ELF-1 (cell line): ENCODE measurements at regions not wholly inside any gene's neighbourhood (a gene's known extent, or its start where the extent isn't known, plus 50 kb on each side); places are given as distances from the start of the nearest gene placed in this dataset.

ENCODE experiments used
- DNase-seq: peaks from one replicate; pipeline ENCODE4 v3.0.0-alpha.2; 2016; ENCODE audit warnings: low read depth, low spot score

DNA sequence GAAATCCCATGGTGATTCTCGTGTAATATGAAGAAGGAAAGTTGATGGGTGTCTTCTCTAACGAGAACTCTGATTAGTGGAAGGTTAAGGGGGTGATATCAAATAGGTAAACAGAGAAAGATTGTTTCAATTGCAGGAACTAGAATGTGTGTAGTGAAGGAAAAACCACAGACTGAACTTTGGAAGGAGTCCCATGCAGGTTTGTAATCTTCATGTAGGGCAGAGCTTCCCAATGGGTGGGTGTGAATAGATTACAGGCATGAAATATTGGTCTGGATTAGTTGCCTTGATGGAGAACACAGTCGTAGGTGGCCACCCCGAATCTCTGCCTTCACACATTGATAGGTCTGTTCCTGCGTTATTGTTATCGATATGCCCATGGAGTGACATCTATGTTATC is 295.5 kb downstream of the KCNRG start:
- no peak for DNase-seq

DNA sequence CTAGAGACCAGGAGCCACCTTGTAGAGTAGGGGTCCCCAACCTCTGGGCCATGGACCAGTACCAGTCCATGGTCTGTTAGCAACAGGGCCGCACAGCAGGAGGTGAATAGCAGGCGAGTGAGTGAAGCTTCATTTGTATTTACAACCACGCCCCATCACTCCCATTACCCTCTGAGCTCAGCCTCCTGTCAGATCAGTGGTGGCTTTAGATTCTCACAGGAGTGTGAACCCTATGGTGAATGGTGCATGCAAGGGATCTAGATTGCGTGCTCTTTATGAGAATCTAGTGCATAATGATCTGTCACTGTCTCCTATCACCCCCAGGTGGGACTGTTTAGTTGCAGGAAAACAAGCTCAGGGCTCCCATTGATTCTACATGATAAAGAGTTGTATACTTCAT is 303.6 kb downstream of the KCNRG start:
- DNase-seq = peak; percentile 20

DNA sequence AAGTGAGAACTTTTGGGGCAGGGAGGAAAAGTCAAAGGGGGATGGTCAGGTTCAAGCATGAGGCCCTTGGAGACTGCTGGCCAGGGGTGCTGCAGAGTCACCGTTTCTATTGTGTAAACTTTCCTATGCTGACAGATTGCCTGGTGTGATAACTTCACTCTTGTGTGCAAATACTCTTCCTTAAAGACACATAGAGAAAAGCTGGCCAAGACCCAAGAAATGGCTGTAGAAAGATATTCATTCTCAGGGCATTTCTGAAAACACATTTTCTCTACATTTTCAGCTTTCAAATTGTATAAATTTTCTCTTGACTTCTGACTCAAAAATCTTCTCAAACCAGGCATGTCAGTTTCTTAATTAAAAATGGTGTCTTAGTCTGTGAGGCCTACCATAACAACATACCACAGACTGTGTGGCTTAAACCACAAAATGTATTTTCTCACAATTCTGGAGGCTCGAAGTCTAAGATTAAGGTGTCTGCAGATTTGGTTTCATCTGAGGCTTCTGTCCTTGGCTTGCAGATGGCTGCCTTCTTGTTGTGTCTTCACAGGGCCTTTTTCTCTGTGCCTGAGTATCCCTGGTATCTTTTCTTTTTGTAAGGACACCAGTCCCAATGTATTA is 304.5 kb downstream of the KCNRG start:
- DNase-seq = no peak

DNA sequence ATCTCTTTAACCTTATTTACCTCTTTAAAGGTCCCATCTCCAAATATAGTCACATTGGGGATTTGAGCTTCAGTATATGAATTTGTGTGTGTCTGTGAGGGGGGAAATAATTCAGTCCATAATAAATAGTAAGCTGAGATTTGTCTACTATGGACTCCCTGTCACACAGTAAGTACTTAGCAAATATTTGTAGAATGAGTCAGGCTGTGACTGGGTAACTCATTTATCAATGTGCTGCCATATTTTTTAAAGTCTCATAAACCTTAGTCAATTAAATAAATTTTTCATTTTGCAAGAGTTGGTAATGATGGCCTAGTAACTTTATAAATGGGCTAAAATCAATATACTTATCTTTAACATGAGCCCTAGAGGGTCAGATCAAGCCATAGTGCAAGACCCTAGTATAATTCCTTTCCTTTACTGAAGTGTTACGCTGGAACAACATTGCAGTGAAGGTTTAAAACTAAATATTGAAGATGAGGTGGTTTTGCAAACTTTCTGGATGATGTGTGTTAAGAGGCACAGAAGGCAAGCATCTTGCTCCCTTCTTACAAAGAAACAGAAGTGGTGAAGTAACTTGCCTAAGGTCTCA is 305.1 kb downstream of the KCNRG start:
- no peak for DNase-seq

DNA sequence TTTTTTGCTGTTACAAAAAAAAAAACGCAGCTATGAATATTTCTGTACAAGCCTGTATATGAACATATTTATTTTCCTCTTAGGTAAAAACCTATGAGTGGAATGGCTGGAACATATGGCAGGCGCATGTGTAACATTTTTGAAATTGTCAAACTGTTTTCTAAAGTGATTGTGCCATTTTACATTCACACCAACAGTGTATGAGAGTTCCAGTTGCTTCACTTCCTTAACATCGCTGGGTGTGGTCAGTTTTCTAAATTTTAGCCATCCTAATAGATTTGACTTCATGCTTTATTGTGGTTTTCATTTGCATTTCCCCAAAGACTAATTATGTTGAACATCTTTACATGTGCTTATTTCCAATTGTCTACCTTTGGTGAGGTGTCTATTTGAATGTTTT is 306.8 kb downstream of the KCNRG start:
- DNase-seq = no peak

DNA sequence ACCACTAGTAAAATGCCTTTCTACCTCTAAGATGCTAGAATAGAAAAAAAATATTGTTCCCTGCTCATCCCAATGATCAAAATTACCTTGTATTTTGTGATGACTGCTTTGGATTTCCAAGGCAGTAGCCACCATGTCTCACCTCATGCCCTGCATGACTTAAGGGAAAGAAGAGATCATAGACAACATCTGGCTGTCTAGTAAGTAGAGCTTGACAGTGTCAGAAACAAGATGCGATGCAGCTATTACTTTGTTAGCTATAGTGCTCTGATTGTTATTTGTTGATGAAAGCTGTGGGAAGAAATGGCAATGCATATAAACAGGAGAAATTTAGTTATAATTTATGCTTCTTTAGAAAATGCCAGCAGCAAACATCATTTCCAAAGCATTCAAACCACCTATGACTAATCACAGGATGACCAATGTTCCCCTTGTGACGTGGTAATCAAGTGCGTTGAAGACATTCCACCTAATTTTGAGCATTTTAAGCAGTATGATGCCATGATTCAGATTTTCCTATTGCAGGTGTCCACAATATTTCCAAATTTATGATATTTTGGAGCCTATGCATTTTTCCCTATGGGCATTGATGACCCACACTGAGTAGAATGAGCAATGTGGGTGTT is 308.3 kb downstream of the KCNRG start:
- no peak for DNase-seq

DNA sequence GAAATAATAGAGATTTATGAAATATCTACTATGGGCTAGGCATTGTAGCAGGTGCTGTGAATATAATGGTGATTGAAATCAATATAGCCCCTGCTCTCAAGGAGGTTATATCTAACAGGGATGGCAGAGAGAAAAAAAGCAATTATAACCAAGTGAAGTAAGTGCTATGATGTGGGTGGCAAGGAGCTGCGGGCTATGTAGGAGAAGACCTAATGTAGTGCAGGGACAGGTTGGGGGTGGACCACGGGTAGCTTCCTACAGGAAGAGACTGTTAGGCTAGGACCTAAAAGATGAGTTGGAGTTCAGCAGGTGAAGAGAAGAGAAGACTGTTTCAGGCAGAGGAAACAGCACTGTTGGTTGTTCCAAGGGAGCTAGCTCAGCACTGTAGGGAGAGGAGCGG is 311.0 kb downstream of the KCNRG start:
- DNase-seq = no peak

DNA sequence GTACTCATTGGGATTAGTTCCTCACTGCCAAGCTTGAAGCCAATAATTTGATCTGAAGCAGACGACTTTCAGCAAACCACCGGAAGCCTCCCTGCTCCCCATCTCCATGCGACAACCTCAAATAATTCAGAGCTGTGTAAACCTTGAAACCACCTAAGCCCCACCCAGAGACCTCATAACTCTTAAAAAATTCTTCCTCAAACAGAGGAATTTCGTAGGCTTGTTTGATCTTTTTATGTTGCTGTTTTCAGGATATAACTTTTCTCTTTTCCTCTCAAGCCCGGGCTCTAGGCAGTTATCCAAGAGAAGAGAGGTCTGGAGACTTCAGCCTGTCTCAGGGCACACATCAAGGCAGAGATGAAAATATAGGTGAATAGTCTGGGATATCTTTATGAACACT is 311.6 kb downstream of the KCNRG start:
- no peak for DNase-seq

DNA sequence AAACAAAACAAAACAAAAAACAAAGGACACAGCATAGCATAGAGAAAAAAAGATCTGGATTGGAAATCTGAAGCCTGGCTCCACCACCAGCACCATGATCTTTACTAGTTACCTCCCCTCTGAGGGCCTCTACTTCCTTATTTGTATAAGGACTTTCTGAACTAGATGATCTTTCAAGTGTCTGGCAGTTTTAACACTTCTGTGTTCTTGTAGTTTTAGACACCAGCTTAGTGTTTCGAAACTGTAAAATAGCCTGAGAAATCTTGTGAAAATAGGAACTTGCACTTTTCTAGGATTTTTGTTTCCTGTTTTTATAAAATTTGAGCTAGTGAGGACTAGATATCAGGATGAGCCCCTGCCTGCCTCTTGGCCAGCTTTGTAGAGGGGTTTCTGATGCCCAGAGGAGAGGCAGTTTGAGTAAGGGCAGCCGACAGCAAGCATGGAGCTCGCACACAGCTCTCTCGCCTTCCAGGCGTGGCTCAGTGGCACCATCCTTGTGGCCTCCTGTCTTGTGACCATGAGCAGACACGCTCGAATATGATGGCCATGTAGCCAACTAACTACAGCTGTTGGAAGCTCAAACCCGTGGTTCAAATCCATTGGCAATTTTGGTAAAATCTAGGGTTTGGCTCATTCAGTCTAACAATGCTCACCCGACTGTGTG is 319.0 kb downstream of the KCNRG start:
- no peak for DNase-seq

DNA sequence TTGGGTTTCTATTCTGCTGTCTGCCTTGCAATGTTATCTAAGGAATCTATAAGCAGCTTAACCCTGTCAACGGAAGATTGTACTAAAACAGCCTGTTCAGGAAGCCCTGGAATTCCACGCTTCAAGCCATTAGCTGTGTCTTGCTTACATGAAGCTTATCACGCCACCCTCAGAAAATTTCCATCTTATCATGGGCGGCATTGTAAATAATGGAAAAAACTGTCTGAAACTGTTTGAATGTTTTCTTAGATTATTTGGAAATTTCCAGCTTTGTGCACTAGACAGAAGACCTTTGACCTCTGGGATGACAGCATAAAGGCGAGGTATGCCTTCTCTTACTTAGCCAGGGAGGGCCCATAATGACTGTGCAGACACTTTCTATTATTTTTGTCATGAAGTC is 319.7 kb downstream of the KCNRG start:
- DNase-seq = no peak

DNA sequence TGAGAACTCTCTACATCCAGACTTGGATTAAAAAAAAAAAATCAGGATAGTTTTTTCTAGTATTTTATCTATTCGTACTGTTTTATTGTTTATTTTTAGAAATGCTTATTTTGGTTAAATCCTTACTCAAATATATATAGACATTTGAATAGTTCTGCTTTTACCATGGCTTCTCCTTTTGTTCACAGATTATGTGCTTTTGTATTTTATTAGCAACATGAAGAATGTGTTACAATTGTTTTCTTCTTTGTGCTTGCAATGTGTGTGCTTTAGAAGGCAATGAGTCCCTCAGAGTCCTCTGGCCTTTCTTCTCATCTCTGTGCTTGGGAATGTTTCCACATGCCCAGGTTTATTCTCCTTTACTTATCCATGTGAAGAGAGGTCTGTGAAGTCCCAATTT is 324.0 kb downstream of the KCNRG start:
- DNase-seq = no peak

DNA sequence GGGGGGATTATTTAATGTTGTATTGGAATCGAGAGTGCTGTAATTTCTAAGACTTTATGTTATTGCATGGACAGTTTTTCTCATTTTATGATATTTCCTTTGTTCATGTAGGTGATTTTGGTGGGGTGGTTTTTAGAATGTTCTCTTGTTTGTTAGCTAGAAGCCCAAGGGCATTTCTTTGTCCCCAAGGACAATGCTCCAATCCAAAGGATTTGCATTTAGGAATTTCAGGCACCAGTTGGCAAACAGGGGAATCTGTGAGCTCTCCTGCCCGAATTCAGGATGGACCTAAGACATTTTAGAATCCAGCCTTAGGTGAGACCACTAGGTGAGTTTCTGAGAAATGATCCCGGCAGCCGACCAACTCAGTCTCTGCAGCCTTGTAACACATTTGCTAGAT is 324.9 kb downstream of the KCNRG start:
- peak; percentile 29 for DNase-seq

DNA sequence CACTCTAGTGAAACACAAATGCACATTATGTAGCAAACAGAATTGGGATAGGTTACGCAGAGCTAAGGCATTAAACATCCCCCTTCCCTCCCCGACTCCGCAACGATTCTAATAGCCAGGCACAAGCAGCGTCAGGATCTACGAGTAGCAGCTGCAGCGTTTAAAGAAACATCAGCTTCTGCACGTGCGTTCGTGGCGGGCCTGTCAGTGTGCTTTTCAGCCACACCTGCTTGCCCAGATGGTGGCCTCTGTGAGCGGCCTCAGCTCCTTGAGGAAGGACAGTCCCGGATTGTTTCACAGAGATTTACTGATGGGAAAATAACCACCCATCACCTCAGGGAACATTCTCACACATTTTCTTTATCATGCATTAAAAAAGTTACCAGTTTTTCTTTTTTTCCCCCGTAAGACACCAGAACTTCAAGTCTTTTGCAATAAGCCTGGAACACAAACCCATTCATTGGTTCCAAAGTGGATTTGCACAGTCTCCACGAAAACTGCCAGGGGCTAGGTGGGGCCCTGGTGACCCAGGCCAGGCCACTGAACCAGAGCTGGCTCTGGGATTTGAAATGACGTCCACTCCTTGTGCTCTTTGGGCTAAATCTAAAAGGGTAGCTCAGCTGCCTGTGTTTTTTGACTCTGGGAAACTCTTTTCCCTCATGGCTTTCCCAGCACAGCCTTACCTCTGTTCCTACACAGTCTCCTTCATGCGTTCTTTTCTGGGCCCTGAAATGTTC is 325.5 kb downstream of the KCNRG start:
- DNase-seq = peak; percentile 25

DNA sequence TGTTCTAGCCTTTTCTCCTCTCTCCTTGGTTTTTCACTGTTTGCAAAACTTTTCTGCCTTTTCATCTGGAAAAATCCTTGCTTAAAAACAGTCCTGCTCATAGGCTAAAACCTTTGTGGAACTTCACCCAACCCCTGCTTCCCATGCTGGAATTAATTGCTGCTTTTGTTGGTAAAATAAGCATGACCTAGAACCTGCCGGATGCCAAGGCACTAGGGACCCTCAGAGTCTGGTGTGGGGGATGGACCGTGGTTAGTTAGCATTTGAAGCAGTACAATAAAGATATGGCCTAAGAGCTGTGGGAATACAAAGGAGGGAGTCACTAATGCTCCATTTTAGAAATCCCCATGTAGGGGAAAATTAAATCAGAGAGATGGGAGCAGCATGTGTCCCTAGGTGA is 326.3 kb downstream of the KCNRG start:
- DNase-seq = no peak

DNA sequence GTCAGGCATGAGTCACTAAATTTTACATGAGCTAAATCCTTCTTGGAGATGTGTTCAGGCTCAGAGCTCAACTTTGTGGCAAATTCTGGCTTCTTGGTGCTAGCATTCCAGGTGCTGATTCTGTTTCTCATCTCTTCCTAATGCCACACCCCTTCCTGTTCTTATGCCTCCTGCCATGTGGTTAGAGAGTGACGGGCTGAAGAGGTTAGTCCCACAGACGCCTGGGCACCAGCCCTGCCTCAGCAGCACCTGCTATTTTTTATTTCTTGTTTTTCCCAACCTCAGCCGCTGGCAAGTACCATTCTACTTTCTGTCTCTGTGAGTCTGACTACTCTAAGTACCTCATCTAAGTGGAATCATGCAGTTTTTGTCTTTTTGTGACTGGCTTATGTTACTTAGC is 329.5 kb downstream of the KCNRG start:
- DNase-seq = no peak

DNA sequence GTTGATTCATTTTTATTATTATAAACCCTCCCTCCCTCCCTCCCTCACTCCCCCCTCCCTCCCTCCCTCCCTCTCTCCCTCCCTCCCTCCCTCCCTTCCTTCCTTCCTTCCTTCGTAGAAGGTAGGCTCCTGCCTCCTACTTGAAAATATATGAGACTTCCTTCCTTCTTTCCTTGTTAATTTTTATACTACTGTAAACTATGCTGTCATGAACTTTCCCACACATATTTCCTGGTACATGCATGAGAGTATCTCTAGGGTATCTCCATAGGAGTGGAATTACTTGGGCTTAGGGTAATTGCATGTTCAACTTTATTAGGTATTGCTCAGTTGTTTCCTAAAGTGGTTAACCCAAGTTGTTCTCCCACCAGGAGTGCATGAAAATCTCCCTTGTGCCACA is 330.6 kb downstream of the KCNRG start:
- DNase-seq = no peak

DNA sequence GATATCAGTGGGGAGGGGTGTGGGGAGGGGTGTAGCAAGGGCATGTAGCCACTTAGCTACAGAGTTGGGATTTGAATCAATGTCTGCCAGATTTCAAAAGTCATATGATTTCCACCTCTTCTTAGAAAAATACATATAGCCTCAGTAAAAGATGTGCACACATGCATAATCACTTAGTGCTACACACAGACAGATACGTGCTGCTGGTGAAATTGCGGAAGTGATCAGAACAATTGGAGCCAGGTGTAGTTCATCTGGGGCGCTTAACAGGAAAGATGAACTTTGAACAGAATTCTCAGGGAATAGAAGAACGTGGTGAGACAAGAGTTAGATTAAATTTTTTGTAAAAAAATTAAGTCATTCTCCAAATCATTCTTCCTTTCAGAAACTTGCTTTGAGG is 333.1 kb downstream of the KCNRG start:
- DNase-seq = no peak

DNA sequence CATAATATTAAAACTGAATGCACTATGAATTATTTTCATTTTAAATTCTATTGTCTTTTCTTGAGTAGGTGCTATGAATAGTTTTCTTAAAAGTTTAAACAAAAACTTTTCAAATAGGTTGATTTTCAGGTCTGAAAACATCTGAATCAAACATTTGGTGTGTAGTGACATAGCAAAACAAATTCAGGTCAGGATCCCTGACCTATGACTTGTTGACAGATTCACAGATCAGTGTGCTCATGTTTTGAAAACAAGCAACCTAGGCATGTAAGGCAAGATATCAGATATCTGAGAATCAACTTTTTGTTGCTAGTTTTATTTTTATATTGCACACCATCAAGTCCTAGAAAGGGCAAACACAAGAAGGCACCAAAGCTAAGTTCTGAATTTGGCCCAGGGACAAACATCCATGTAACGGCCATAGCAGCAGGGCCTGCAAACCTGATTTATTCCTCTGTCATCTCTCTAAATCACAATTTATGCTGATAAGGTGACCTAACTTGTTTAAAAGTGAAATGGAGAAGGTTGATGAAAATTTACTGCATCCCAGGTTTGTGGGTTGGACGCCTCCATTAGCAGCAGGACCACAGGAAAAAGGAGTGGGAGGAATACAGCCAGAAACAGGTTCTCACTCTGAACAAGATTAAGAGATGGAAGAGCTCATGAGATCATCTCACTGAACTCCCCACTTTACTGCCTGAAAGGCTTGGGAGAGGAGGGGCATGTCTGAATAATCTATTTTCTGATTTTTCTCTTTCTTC is 337.7 kb downstream of the KCNRG start:
- DNase-seq = no peak

DNA sequence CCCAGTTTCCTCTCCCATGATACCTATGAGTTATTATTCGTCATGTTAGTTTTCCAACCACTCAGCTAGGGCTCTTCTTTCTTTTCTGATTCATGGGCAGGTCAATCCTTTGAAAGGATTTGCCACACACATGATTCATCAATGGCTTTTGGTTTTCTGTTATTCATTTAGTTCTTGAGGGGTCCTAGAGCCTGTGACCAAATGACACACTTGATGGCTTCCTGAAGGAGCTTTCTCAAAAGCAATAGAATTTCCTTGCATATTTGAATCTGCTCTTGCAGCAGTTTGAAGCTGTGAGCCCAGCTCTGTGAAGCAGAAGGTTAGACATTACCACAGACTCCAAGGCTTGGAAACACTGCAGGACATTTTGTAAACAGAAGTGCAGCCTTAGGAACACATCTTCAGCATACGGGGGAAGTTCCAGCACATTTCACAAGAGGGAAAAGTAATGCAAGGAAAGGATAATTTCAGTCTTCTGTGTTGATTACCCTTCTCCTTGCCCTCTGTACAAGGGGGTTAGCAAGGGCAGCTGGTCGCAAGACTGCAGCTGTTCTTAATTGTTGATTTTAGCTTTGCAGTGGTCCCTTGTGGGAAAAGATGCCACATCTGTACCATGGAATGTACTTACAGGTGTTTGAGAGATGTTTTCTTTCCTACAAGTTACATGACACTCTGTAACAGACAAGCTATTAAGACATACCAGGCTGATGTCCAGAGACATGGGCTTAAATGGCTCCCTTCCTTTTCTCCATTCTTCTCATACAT is 338.6 kb downstream of the KCNRG start:
- no peak for DNase-seq

DNA sequence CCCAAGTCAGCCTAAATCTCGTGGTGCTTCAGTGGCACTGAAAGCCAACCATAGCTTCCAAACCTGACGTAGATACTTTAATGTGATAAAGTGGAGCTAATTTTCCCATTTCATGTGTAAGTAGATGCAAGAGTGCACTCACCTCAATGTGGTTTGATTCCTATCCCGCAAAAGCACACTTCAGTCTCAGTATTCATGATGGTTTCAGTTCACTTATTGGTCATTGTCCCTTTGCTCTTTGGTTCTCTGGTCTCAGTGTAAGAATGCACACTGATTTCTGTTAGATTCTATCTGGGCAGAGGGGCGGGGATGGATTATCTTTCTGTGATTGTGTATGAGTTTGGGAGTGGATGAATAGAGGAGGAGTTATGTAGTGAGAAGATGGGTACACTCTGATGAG is 340.6 kb downstream of the KCNRG start:
- DNase-seq = no peak

DNA sequence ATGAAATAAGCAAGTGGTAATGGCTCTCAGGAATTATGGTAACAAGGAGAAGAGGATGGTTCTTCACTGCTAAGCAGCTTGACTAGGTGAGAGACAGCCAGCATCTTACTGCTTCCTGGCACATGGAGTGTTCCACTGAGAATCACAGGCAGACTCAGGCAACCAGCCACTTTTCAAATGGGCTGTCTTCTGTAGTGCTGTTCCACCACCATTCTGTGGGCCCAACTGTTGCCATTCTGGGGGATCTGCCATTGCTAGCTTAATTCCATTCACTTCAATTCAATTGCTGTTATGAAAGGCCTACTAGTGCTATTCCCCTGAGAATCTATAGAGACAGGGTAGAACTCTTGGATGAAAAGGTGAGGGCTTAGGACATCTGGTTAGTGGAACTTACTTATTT is 341.9 kb downstream of the KCNRG start:
- DNase-seq = no peak
